HG02642 (cell line): ENCODE measurements at regions not wholly inside any gene's neighbourhood (a gene's known extent, or its start where the extent isn't known, plus 50 kb on each side); places are given as distances from the start of the nearest gene placed in this dataset.

Experiments
- ATAC-seq: cut with Tn5 transposase; IDR thresholded peaks from one replicate; pipeline ENCODE4 v1.9.1; 2021; ENCODE audit warnings: mild to moderate bottlenecking; ENCODE audit not compliant: unreplicated experiment, poor library complexity

GRCh38 chr11:92808022-92808421, 161.4 kb upstream of the MTNR1B start:
- ATAC-seq, result no peak

- no peak for ATAC-seq
Measured at GRCh38 chr11:92810423-92811064, 158.9 kb upstream of the MTNR1B start.

GRCh38 chr11:92811341-92811740, 158.1 kb upstream of the MTNR1B start:
- no peak for ATAC-seq

- ATAC-seq, result no peak
Measured at GRCh38 chr11:92812841-92813240, 156.6 kb upstream of the MTNR1B start.

GRCh38 chr11:92819830-92820229, 149.6 kb upstream of the MTNR1B start:
- no peak for ATAC-seq

- ATAC-seq, result no peak
Measured at GRCh38 chr11:92820860-92821259, 148.6 kb upstream of the MTNR1B start.

- ATAC-seq, result no peak
Measured at GRCh38 chr11:92822410-92822809, 147.0 kb upstream of the MTNR1B start.

GRCh38 chr11:92826136-92826535, 143.3 kb upstream of the MTNR1B start:
- ATAC-seq, result no peak

GRCh38 chr11:92826603-92827002, 142.8 kb upstream of the MTNR1B start:
- ATAC-seq, result no peak

GRCh38 chr11:92827132-92827531, 142.3 kb upstream of the MTNR1B start:
- no peak for ATAC-seq

GRCh38 chr11:92828556-92828955, 140.9 kb upstream of the MTNR1B start:
- ATAC-seq, result no peak

GRCh38 chr11:92829121-92829520, 140.3 kb upstream of the MTNR1B start:
- no peak for ATAC-seq

GRCh38 chr11:92829671-92830070, 139.8 kb upstream of the MTNR1B start:
- ATAC-seq, result no peak

- ATAC-seq, result no peak
Measured at GRCh38 chr11:92830377-92831155, 138.9 kb upstream of the MTNR1B start.

- no peak for ATAC-seq
Measured at GRCh38 chr11:92834296-92835020, 135.0 kb upstream of the MTNR1B start.

GRCh38 chr11:92837595-92837994, 131.9 kb upstream of the MTNR1B start:
- ATAC-seq, result no peak

GRCh38 chr11:92838759-92839310, 130.6 kb upstream of the MTNR1B start:
- no peak for ATAC-seq

- no peak for ATAC-seq
Measured at GRCh38 chr11:92839450-92839849, 130.0 kb upstream of the MTNR1B start.

GRCh38 chr11:92841719-92842118, 127.7 kb upstream of the MTNR1B start:
- no peak for ATAC-seq

GRCh38 chr11:92843455-92843854, 126.0 kb upstream of the MTNR1B start:
- ATAC-seq, result no peak

- no peak for ATAC-seq
Measured at GRCh38 chr11:92844197-92844596, 125.3 kb upstream of the MTNR1B start.
